Mesendoderm (in vitro differentiated cells): ENCODE measurements at regions not wholly inside any gene's neighbourhood (a gene's known extent, or its start where the extent isn't known, plus 50 kb on each side); places are given as distances from the start of the nearest gene placed in this dataset.

ENCODE experiments used
- DNase-seq: peaks from one replicate; pipeline ENCODE4 v3.0.0; 2013
- H2AK5ac ChIP-seq: 2 replicates; pipeline ENCODE4 v1.6.1; 2013; ENCODE audit warnings: low read length, inconsistent platforms
- H2BK120ac ChIP-seq: 2 replicates; pipeline ENCODE4 v1.6.1; 2013; ENCODE audit warnings: low read depth, mild to moderate bottlenecking, low read length, moderate library complexity, mixed read lengths
- H2BK15ac ChIP-seq: replicated peaks from 2 replicates; pipeline ENCODE4 v1.6.1; 2013; ENCODE audit warnings: low read depth, mild to moderate bottlenecking, moderate library complexity
- H2BK5ac ChIP-seq: 2 replicates; pipeline ENCODE4 v1.6.1; 2013; ENCODE audit warnings: low read length, inconsistent platforms
- H3K18ac ChIP-seq: 2 replicates; pipeline ENCODE4 v1.6.1; 2013; ENCODE audit warnings: mild to moderate bottlenecking, low read length, mixed read lengths
- H3K23ac ChIP-seq: one replicate; pipeline ENCODE4 v1.6.1; 2013; ENCODE audit warnings: low read length
- H3K27ac ChIP-seq: 2 replicates; pipeline ENCODE4 v1.5.1; 2013; ENCODE audit warnings: low read depth, mild to moderate bottlenecking, inconsistent platforms, low read length, moderate library complexity
- H3K27me3 ChIP-seq: 2 replicates; pipeline ENCODE4 v1.6.1; 2013; ENCODE audit warnings: low read length, control low read depth, mild to moderate bottlenecking, inconsistent platforms; ENCODE audit not compliant: insufficient read depth, poor library complexity
- H3K36me3 ChIP-seq: 2 replicates; pipeline ENCODE4 v1.6.1; 2013; ENCODE audit warnings: low read length, inconsistent platforms; ENCODE audit not compliant: control insufficient read depth, insufficient read depth
- H3K4ac ChIP-seq: one replicate; pipeline ENCODE4 v1.6.1; 2013; ENCODE audit warnings: low read depth, mild to moderate bottlenecking, low read length, moderate library complexity
- H3K4me1 ChIP-seq: 2 replicates; pipeline ENCODE4 v1.6.1; 2013; ENCODE audit warnings: low read depth, low read length, inconsistent platforms; ENCODE audit not compliant: control insufficient read depth
- H3K4me2 ChIP-seq: 2 replicates; pipeline ENCODE4 v1.6.1; 2013; ENCODE audit warnings: low read length
- H3K4me3 ChIP-seq: 2 replicates; pipeline ENCODE4 v1.5.1; 2013; ENCODE audit warnings: mild to moderate bottlenecking, low read length
- H3K56ac ChIP-seq: one replicate; pipeline ENCODE4 v1.6.1; 2013; ENCODE audit warnings: low read length
- H3K79me1 ChIP-seq: 2 replicates; pipeline ENCODE4 v1.6.1; 2013; ENCODE audit warnings: low read length, inconsistent platforms
- H3K79me2 ChIP-seq: 2 replicates; pipeline ENCODE4 v1.6.1; 2013; ENCODE audit warnings: mild to moderate bottlenecking, low read length; ENCODE audit not compliant: control insufficient read depth, insufficient read depth
- H3K9ac ChIP-seq: 2 replicates; pipeline ENCODE4 v1.6.1; 2013; ENCODE audit warnings: low read length, inconsistent platforms
- H4K5ac ChIP-seq: one replicate; pipeline ENCODE4 v1.6.1; 2013; ENCODE audit warnings: low read length
- H4K8ac ChIP-seq: one replicate; pipeline ENCODE4 v1.6.1; 2013; ENCODE audit warnings: low read depth, mild to moderate bottlenecking, control low read depth, low read length, moderate library complexity
- WGBS: extraction: QIAGEN DNeasy Blood & Tissue Kit; methylation state at CpG from one replicate; pipeline ENCODE4 v1.1.7; 2013; ENCODE audit warnings: low lambda C conversion rate, missing lambda C conversion rate; ENCODE audit not compliant: insufficient coverage; ENCODE audit errors: extremely low coverage; 5-methylcytosine and 5-hydroxymethylcytosine counted together

DNA sequence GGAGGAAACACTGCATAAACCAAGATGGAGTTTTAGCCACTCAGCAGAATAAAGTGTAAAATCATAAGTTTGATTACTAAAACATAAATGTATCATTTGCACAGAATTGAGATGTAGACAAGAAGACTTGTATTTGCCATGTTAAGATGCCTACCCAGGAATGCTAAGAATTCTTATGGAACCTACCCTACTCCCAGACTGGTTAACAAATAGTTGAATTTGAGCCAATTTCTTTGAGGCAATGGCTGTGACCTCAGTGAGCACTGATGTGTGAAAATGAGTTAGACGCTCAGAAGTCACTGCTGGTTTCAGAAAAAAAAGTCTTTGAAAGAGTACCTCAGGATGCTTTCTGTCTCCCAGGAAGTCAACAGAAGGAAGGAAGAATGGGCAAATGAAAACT is 95.6 kb downstream of the ESM1 start:
- no peak overlapping the region for H2BK15ac ChIP-seq
- H3K36me3 ChIP-seq: no peaks in the 10 kb centered on the region
- DNase-seq: no peak
- no peak overlapping the region for H3K4ac ChIP-seq
- H3K27ac ChIP-seq: no peak overlapping the region
- H3K23ac ChIP-seq: no peak overlapping the region
- no peak overlapping the region for H3K56ac ChIP-seq
- no peak overlapping the region for H3K18ac ChIP-seq
- WGBS: no CpG with 5 or more reads among the region's 1 CpG
- no peaks in the 10 kb centered on the region for H3K79me2 ChIP-seq
- no peak overlapping the region for H3K9ac ChIP-seq
- H2BK5ac ChIP-seq: no peak overlapping the region
- no peak overlapping the region for H3K4me3 ChIP-seq
- H3K4me2 ChIP-seq: no peak overlapping the region
- no peaks in the 10 kb centered on the region for H3K79me1 ChIP-seq
- H3K27me3 ChIP-seq: no peaks in the 10 kb centered on the region
- H4K5ac ChIP-seq: no peak overlapping the region
- H4K8ac ChIP-seq: no peak overlapping the region
- no peak overlapping the region for H2AK5ac ChIP-seq
- H3K4me1 ChIP-seq: no peaks in the 10 kb centered on the region
- no peak overlapping the region for H2BK120ac ChIP-seq

DNA sequence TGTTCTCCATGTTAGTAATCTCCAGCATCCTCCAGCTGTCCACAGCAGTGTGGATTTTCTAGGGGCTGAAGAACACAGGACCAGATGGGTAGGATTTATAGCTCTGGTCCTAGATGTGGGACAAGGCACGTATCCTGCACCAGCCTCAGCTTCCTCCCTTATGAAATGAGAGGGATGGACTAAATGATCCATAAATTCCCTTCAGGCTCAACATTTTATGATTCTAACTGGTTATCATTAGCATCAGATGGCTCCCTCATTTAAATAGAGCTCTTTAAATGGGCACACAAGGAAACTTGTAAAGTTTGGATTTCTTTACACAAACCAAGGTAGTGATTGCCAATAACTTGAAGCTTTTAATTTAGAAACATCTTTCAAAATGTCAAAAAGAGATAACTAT is 97.7 kb downstream of the ESM1 start:
- H3K79me2 ChIP-seq: no peaks in the 10 kb centered on the region
- no CpG with 5 or more reads among the region's 1 CpG for WGBS

DNA sequence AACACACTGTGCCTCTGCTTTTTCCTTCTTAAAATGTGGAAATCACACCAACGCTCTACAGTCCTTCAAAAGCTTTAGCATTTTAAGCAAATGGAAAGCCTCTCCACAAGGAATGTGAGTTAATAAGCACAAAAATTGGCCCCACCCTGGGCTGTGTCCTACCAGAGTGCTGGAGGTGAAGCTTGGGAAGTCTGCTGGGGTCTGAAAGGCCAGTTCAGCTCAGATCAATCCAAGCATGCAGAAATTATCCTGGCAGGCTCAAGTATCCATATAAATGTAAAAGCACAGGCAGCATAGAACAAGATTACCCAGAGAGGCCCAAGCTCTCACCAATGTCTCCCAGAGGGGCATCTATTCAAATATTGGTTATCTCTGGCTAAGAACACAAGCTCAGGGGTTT is 98.5 kb downstream of the ESM1 start:
- H3K36me3 ChIP-seq: no peaks in the 10 kb centered on the region
- no peak overlapping the region for H3K4me2 ChIP-seq
- no peak overlapping the region for H4K8ac ChIP-seq
- H3K27me3 ChIP-seq: no peaks in the 10 kb centered on the region
- H2AK5ac ChIP-seq: no peak overlapping the region
- no peak overlapping the region for H3K18ac ChIP-seq
- no peak overlapping the region for H2BK15ac ChIP-seq
- H4K5ac ChIP-seq: no peak overlapping the region
- no peak overlapping the region for H3K4ac ChIP-seq
- DNase-seq: no peak
- no peak overlapping the region for H3K27ac ChIP-seq
- H3K79me2 ChIP-seq: no peaks in the 10 kb centered on the region
- no peak overlapping the region for H3K4me3 ChIP-seq
- no peak overlapping the region for H3K23ac ChIP-seq
- no peak overlapping the region for H2BK120ac ChIP-seq
- no peak overlapping the region for H3K9ac ChIP-seq
- no peak overlapping the region for H2BK5ac ChIP-seq
- no peaks in the 10 kb centered on the region for H3K79me1 ChIP-seq
- H3K56ac ChIP-seq: no peak overlapping the region
- peaks cover 3% of the 10 kb centered on the region for H3K4me1 ChIP-seq
- WGBS: no CpG with 5 or more reads among the region's 1 CpG

More for the DNA sequence above, 97.7 kb downstream of the ESM1 start:
- Histone ChIP-seq H3K4me2 (no peak overlapping the region), H3K27me3 (no peaks in the 10 kb centered on the region), H3K23ac (no peak overlapping the region), H3K9ac (no peak overlapping the region), H3K18ac (no peak overlapping the region), H2BK15ac (no peak overlapping the region), H2AK5ac (no peak overlapping the region), H3K4me3 (no peak overlapping the region), H4K8ac (no peak overlapping the region), H3K27ac (no peak overlapping the region), H3K4ac (no peak overlapping the region), H3K56ac (no peak overlapping the region), H2BK5ac (no peak overlapping the region), H2BK120ac (no peak overlapping the region), H3K79me1 (no peaks in the 10 kb centered on the region), H4K5ac (no peak overlapping the region), H3K4me1 (peaks cover 3% of the 10 kb centered on the region), H3K36me3 (no peaks in the 10 kb centered on the region)
- no peak for DNase-seq

DNA sequence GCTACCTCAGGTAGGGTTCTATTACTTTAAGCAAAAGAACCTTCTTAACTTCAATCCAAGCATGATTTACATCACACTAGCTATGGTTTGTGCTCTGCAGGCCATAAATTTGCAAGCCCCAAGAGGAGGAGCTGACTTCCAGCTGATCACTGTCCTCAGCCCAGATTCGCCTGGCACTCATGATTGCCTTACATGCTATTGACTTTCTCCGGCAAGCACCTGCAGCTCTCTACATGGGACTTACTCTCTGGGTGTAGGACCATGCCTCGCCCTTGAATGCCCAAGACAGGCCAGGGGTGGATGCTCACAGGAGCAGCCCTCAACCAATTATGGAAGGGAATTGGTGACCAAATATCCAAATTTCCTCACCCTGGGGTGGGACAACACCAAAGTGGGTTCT is 99.8 kb downstream of the ESM1 start:
- Histone ChIP-seq H2AK5ac (no peak overlapping the region), H2BK120ac (no peak overlapping the region), H3K27me3 (no peaks in the 10 kb centered on the region), H3K27ac (no peak overlapping the region), H3K23ac (no peak overlapping the region), H3K18ac (no peak overlapping the region), H3K4ac (no peak overlapping the region), H3K9ac (no peak overlapping the region), H2BK5ac (no peak overlapping the region), H2BK15ac (no peak overlapping the region), H3K4me3 (no peak overlapping the region), H3K56ac (no peak overlapping the region), H3K79me2 (no peaks in the 10 kb centered on the region), H3K4me1 (peaks cover 3% of the 10 kb centered on the region), H3K36me3 (no peaks in the 10 kb centered on the region), H4K8ac (no peak overlapping the region), H3K79me1 (no peaks in the 10 kb centered on the region), H3K4me2 (no peak overlapping the region), H4K5ac (no peak overlapping the region)
- WGBS: no CpG with 5 or more reads among the region's 3 CpGs
- DNase-seq: no peak

DNA sequence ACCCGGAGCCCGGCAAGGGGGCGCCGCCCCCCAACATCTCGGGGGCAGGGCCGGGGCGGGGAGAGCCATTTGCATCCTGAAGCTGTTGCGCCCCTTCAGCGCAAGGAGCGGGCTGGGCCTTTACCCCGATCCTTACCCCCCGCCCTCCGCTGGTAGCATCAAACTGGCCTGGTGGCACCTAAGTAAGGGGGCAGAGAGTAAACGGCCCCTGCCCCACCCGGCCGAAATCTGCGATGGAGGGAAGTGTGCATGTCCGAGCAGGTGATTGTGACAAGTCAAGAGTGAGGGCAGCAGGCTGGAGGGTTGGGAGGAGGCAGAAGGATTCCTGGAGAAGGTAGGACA is 101.2 kb downstream of the ESM1 start:
- H3K27me3 ChIP-seq: no peaks in the 10 kb centered on the region
- no peak overlapping the region for H3K4ac ChIP-seq
- peak overlapping the region; percentile 91 for H3K56ac ChIP-seq
- H2BK5ac ChIP-seq: no peak overlapping the region
- peak overlapping the region; percentile 14 for H3K4me2 ChIP-seq
- no peak overlapping the region for H4K8ac ChIP-seq
- peak overlapping the region; percentile 88 for H3K9ac ChIP-seq
- H3K4me3 ChIP-seq: peak overlapping the region; percentile 54
- no peak overlapping the region for H2AK5ac ChIP-seq
- H3K4me1 ChIP-seq: peaks cover 3% of the 10 kb centered on the region
- H3K23ac ChIP-seq: peak overlapping the region; percentile 0
- no peak for DNase-seq
- H3K27ac ChIP-seq: no peak overlapping the region
- no CpG with 5 or more reads among the region's 18 CpGs for WGBS
- no peaks in the 10 kb centered on the region for H3K36me3 ChIP-seq
- no peak overlapping the region for H2BK15ac ChIP-seq
- H2BK120ac ChIP-seq: no peak overlapping the region
- no peaks in the 10 kb centered on the region for H3K79me1 ChIP-seq
- no peak overlapping the region for H4K5ac ChIP-seq
- H3K79me2 ChIP-seq: no peaks in the 10 kb centered on the region
- H3K18ac ChIP-seq: peak overlapping the region; percentile 69

DNA sequence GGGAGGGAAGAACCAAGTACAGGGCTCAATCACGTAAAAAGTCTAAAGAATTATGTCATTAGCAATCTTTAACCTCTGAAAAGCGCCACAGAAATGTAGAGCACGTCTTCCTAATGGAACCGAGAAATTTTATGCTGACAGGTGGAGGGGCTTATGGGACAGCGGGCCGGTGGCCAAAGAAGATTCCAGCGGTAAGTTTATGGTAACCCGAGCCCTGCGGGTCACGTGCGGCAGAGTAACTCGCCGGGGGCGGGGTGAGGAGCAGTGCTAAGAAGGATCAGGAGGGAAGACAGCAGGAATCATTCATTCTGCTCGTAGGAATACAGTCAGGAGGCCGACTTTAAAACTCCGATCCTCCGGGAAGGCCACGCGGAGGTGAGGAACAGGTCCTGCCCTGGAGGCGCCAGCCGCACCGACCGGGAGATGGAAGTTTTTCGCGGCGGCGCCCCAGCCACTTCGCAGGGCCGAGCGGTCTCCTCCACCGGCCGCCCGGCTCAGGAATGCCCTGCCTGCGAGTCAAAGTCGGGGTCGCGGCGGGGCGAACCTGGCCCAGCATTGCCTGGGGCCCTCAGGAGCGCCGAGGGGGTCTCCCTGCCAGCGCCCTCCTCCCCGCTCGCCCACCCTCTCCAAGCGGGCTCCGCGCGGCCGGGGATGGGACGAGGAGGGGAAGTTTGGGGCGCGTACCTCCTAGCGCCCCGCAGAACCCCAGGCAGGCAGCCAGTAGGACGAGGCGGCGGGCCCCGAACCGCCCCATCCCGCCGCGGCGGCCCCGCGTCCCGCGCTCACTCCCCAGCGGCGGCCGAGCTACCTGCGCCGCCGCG is 101.8 kb downstream of the ESM1 start:
- Histone ChIP-seq H3K56ac (peak overlapping the region; percentile 91), H4K5ac (no peak overlapping the region), H3K23ac (peak overlapping the region; percentile 59), H2BK120ac (no peak overlapping the region), H3K9ac (peak overlapping the region; percentile 88), H3K4ac (peak overlapping the region; percentile 74), H3K18ac (peak overlapping the region; percentile 69), H3K4me3 (peak overlapping the region; percentile 54), H3K79me1 (no peaks in the 10 kb centered on the region), H3K27ac (no peak overlapping the region), H3K36me3 (no peaks in the 10 kb centered on the region), H2BK15ac (peak overlapping the region; percentile 9), H2BK5ac (peak overlapping the region; percentile 25), H4K8ac (no peak overlapping the region), H3K79me2 (no peaks in the 10 kb centered on the region), H2AK5ac (no peak overlapping the region), H3K4me2 (peak overlapping the region; percentile 14), H3K27me3 (no peaks in the 10 kb centered on the region), H3K4me1 (peaks cover 3% of the 10 kb centered on the region)
- WGBS: no CpG with 5 or more reads among the region's 75 CpGs
- DNase-seq: peak; percentile 83
